ENCODE measurements at regions not wholly inside any gene's neighbourhood (a gene's known extent, or its start where the extent isn't known, plus 50 kb on each side); places are given as distances from the start of the nearest gene placed in this dataset.

- intact Hi-C loops (cut with DNase I; ENCODE audit: low total_unique reads), result no loop called here
- H3K4me3 ChIP-seq (ENCODE audit: low read depth, poor library complexity, severe bottlenecking), result no peak overlapping the region
- no peak for DNase-seq (ENCODE audit: low spot score in 2 of 2)
- TF ChIP-seq POLR2A (IDR thresholded peaks at IDR 0.05) (no peak), CTCF (IDR thresholded peaks at IDR 0.05) (no peak)
- 40 to 50% methylated on average over 4 of the region's 4 CpGs for WGBS, 2 donors
These were observed 331.4 kb downstream of the RAPGEF2 start for GRCh38 chr4:159434114-159434870.

GRCh38 chr4:159434871-159435241, 332.0 kb downstream of the RAPGEF2 start:
- 74 to 77% methylated on average over 8 of the region's 8 CpGs for WGBS, 2 donors
- no peak for DNase-seq (ENCODE audit: low spot score in 2 of 2)
- intact Hi-C loops (cut with DNase I; ENCODE audit: low total_unique reads), result no loop called here
- no peak overlapping the region for H3K4me3 ChIP-seq (ENCODE audit: low read depth, poor library complexity, severe bottlenecking)
- TF ChIP-seq CTCF (IDR thresholded peaks at IDR 0.05) (no peak), POLR2A (IDR thresholded peaks at IDR 0.05) (no peak)

GRCh38 chr4:159435561-159436023, 332.7 kb downstream of the RAPGEF2 start:
- intact Hi-C loops (cut with DNase I; ENCODE audit: low total_unique reads), result no loop called here
- TF ChIP-seq POLR2A (IDR thresholded peaks at IDR 0.05) (no peak), CTCF (IDR thresholded peaks at IDR 0.05) (no peak)
- no peak overlapping the region for H3K4me3 ChIP-seq (ENCODE audit: low read depth, poor library complexity, severe bottlenecking)
- WGBS, 2 donors, result 67 to 73% methylated on average over 3 of the region's 3 CpGs
- no peak for DNase-seq (ENCODE audit: low spot score in 2 of 2)

- H3K4me3 ChIP-seq (ENCODE audit: low read depth, poor library complexity, severe bottlenecking), result no peak overlapping the region
- no peak for DNase-seq (ENCODE audit: low spot score in 2 of 2)
- 73 to 82% methylated on average over 3 of the region's 3 CpGs for WGBS, 2 donors
- intact Hi-C loops (cut with DNase I; ENCODE audit: low total_unique reads), result no loop called here
- no peak for TF ChIP-seq CTCF (IDR thresholded peaks at IDR 0.05)
- TF ChIP-seq POLR2A (IDR thresholded peaks at IDR 0.05), result no peak
These were observed 341.1 kb downstream of the RAPGEF2 start for GRCh38 chr4:159443975-159444374.

GRCh38 chr4:159444678-159445077, 341.8 kb downstream of the RAPGEF2 start:
- DNase-seq (ENCODE audit: low spot score in 2 of 2), result no peak
- TF ChIP-seq CTCF (IDR thresholded peaks at IDR 0.05) (no peak), POLR2A (IDR thresholded peaks at IDR 0.05) (no peak)
- H3K4me3 ChIP-seq (ENCODE audit: low read depth, poor library complexity, severe bottlenecking), result no peak overlapping the region
- 68 to 72% methylated on average over 1 of the region's 1 CpG for WGBS, 2 donors
- intact Hi-C loops (cut with DNase I; ENCODE audit: low total_unique reads), result no loop called here

GRCh38 chr4:159445692-159446091, 342.8 kb downstream of the RAPGEF2 start:
- 59 to 66% methylated on average over 2 of the region's 2 CpGs for WGBS, 2 donors
- TF ChIP-seq CTCF (IDR thresholded peaks at IDR 0.05) (no peak), POLR2A (IDR thresholded peaks at IDR 0.05) (no peak)
- intact Hi-C loops (cut with DNase I; ENCODE audit: low total_unique reads), result no loop called here
- no peak overlapping the region for H3K4me3 ChIP-seq (ENCODE audit: low read depth, poor library complexity, severe bottlenecking)
- DNase-seq (ENCODE audit: low spot score in 2 of 2), result no peak

Data from lower leg skin (tissue), 4 donors.